Kasumi-1 (cell line): ENCODE measurements at regions not wholly inside any gene's neighbourhood (a gene's known extent, or its start where the extent isn't known, plus 50 kb on each side); places are given as distances from the start of the nearest gene placed in this dataset.

Experiments used
- DNase-seq, 2 experiments: peaks; one replicate each; lab custom pipeline; 2025; lab: John Stamatoyannopoulos, UW

- DNase-seq, result no peak
These were observed 130.3 kb upstream of the SASH1 start for GRCh38 chr6:148212366-148212765.

GRCh38 chr6:148213366-148213765, 129.3 kb upstream of the SASH1 start:
- no peak for DNase-seq

- DNase-seq, result no peak
These were observed 128.0 kb upstream of the SASH1 start for GRCh38 chr6:148214667-148215066.

- DNase-seq, result no peak
These were observed 125.6 kb upstream of the SASH1 start for GRCh38 chr6:148217051-148217450.

GRCh38 chr6:148217921-148218320, 124.7 kb upstream of the SASH1 start:
- DNase-seq, result no peak

GRCh38 chr6:148218542-148219258, 123.9 kb upstream of the SASH1 start:
- DNase-seq, result no peak

- DNase-seq, result peak in 1 of 2 experiments; percentile 5
These were observed 121.2 kb upstream of the SASH1 start for GRCh38 chr6:148221196-148221979.

- DNase-seq, result no peak
These were observed 120.3 kb upstream of the SASH1 start for GRCh38 chr6:148222376-148222775.

- no peak for DNase-seq
These were observed 119.8 kb upstream of the SASH1 start for GRCh38 chr6:148222846-148223245.

GRCh38 chr6:148223424-148223842, 119.2 kb upstream of the SASH1 start:
- no peak for DNase-seq

GRCh38 chr6:148225871-148226270, 116.8 kb upstream of the SASH1 start:
- DNase-seq, result no peak

- DNase-seq, result no peak
These were observed 116.4 kb upstream of the SASH1 start for GRCh38 chr6:148226284-148226683.

GRCh38 chr6:148231572-148231971, 111.1 kb upstream of the SASH1 start:
- DNase-seq, result no peak

- DNase-seq, result no peak
These were observed 107.2 kb upstream of the SASH1 start for GRCh38 chr6:148235446-148235845.

GRCh38 chr6:148238713-148239112, 103.9 kb upstream of the SASH1 start:
- no peak for DNase-seq

- no peak for DNase-seq
These were observed 103.4 kb upstream of the SASH1 start for GRCh38 chr6:148239215-148239614.

GRCh38 chr6:148239801-148240460, 102.7 kb upstream of the SASH1 start:
- no peak for DNase-seq

- DNase-seq, result no peak
These were observed 102.2 kb upstream of the SASH1 start for GRCh38 chr6:148240461-148240840.

- DNase-seq, result no peak
These were observed 101.7 kb upstream of the SASH1 start for GRCh38 chr6:148240861-148241477.

- DNase-seq, result no peak
These were observed 100.5 kb upstream of the SASH1 start for GRCh38 chr6:148242180-148242579.

- DNase-seq, result no peak
These were observed 98.3 kb upstream of the SASH1 start for GRCh38 chr6:148244217-148244935.
